GM23248 (cell line): ENCODE measurements at regions not wholly inside any gene's neighbourhood (a gene's known extent, or its start where the extent isn't known, plus 50 kb on each side); places are given as distances from the start of the nearest gene placed in this dataset.

Source experiments
- EZH2 ChIP-seq: fragments of 200-600 bp; sonication (generic); IDR thresholded peaks from 2 replicates; pipeline ENCODE4 v1.6.1; 2018; ENCODE audit warnings: antibody characterized with exemption, mild to moderate bottlenecking; ENCODE audit not compliant: insufficient read depth, poor library complexity, severe bottlenecking
- EZH2phosphoT487 ChIP-seq: fragments of 200-600 bp; sonication (generic); IDR thresholded peaks from 2 replicates; pipeline ENCODE4 v1.6.1; 2018; ENCODE audit warnings: antibody characterized with exemption, moderate library complexity, mild to moderate bottlenecking, low read depth; ENCODE audit not compliant: insufficient read depth

GRCh38 chr3:88416436-88416835 lies 266.7 kb downstream of the C3orf38 start:
- TF ChIP-seq EZH2 = no peak
- TF ChIP-seq EZH2phosphoT487 = no peak
